ENCODE measurements at regions not wholly inside any gene's neighbourhood (a gene's known extent, or its start where the extent isn't known, plus 50 kb on each side); places are given as distances from the start of the nearest gene placed in this dataset.

DNA sequence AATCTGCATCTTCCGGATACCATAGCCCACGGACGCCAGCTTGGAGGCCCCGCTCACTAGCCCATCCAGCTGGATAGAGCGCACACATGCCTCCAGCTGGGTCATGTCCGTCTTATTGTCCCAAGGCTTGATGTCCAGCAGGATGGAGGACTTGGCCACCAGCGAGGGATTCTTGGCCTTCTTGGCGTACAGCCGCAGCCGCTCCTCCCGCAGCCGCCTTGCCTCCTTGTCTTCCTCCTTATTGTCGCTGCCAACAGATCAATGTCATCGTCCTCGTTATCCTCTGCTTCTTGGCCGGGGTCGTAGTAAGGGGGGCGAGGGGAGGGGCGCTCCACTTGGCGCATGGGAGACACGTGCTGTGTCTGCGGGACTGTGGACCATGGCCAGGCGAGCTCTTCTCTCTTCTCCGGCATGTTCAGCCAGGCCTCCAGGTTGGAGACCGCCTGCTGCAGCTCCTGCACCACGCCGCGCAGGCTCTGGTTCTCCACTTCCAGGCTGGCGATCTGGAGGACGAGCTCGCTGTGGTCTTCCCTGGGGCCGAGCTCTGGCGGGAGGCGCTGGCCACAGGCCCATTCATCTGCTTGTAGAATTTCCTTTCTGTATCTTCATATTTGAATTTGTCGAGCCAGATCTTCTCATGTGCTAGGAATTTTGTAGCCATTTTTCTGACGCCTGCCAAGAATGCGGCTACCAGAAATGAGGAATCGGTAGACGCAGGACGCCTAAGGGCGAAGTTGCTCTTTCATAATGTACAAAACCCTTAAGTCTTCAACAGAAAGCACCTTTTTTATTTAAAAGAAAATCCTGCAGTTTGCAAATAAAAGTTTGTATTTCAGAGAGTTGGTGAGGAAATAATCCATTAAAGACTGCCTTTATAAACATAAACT lies 60.1 kb upstream of the PTPRK start:
- TF ChIP-seq SMC3 (IDR thresholded peaks at IDR 0.05; ENCODE audit: low read depth, low read length) (no peak), RAD21 (IDR thresholded peaks at IDR 0.05; ENCODE audit: low read length) (no peak), BHLHE40 (IDR thresholded peaks at IDR 0.05; ENCODE audit: low read depth, low read length) (no peak), POLR2A (IDR thresholded peaks at IDR 0.05; ENCODE audit: low read depth, low read length) (no peak), CEBPB (IDR thresholded peaks at IDR 0.05; ENCODE audit: low read depth, low read length) (no peak), MXI1 (IDR thresholded peaks at IDR 0.05; ENCODE audit: borderline replicate concordance, low read depth, low read length) (no peak), RFX5 (IDR thresholded peaks at IDR 0.05; ENCODE audit: low read depth, low read length) (no peak), RCOR1 (IDR thresholded peaks at IDR 0.05; ENCODE audit: insufficient replicate concordance, low read length) (no peak)
- TF ChIP-seq, protein P1, sequence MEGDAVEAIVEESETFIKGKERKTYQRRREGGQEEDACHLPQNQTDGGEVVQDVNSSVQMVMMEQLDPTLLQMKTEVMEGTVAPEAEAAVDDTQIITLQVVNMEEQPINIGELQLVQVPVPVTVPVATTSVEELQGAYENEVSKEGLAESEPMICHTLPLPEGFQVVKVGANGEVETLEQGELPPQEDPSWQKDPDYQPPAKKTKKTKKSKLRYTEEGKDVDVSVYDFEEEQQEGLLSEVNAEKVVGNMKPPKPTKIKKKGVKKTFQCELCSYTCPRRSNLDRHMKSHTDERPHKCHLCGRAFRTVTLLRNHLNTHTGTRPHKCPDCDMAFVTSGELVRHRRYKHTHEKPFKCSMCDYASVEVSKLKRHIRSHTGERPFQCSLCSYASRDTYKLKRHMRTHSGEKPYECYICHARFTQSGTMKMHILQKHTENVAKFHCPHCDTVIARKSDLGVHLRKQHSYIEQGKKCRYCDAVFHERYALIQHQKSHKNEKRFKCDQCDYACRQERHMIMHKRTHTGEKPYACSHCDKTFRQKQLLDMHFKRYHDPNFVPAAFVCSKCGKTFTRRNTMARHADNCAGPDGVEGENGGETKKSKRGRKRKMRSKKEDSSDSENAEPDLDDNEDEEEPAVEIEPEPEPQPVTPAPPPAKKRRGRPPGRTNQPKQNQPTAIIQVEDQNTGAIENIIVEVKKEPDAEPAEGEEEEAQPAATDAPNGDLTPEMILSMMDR (conservative IDR thresholded peaks at IDR 0.05; ENCODE audit: low read depth, low read length), result no peak
- TF ChIP-seq, protein P2, sequence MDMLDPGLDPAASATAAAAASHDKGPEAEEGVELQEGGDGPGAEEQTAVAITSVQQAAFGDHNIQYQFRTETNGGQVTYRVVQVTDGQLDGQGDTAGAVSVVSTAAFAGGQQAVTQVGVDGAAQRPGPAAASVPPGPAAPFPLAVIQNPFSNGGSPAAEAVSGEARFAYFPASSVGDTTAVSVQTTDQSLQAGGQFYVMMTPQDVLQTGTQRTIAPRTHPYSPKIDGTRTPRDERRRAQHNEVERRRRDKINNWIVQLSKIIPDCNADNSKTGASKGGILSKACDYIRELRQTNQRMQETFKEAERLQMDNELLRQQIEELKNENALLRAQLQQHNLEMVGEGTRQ (IDR thresholded peaks at IDR 0.05; ENCODE audit: low read depth, low read length), result no peak
